ENCODE measurements at regions not wholly inside any gene's neighbourhood (a gene's known extent, or its start where the extent isn't known, plus 50 kb on each side); places are given as distances from the start of the nearest gene placed in this dataset.

GRCh38 chr1:173117761-173118160 lies 67.0 kb upstream of the TNFSF18 start (continued):
- TF ChIP-seq, protein P1, sequence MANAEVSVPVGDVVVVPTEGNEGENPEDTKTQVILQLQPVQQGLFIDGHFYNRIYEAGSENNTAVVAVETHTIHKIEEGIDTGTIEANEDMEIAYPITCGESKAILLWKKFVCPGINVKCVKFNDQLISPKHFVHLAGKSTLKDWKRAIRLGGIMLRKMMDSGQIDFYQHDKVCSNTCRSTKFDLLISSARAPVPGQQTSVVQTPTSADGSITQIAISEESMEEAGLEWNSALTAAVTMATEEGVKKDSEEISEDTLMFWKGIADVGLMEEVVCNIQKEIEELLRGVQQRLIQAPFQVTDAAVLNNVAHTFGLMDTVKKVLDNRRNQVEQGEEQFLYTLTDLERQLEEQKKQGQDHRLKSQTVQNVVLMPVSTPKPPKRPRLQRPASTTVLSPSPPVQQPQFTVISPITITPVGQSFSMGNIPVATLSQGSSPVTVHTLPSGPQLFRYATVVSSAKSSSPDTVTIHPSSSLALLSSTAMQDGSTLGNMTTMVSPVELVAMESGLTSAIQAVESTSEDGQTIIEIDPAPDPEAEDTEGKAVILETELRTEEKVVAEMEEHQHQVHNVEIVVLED (CRISPR knock-in tag; IDR thresholded peaks at IDR 0.05), result no peak
- TF ChIP-seq BRD9 (IDR thresholded peaks at IDR 0.05; ENCODE audit: low read depth, partially characterized antibody), result no peak

GRCh38 chr1:173117108-173117633 lies 66.4 kb upstream of the TNFSF18 start:
- intact Hi-C loops (cut with micrococcal nuclease) (no loop called here), in situ Hi-C loops (cut with MboI) (no loop called here)
- H3K27ac ChIP-seq (ENCODE audit: extremely low read depth, low read depth, low read length), result no peak overlapping the region
- no peak overlapping the region for H3K9ac ChIP-seq (ENCODE audit: insufficient read depth in 1 of 2, low read depth in 2 of 2, low read length in 2 of 2)
- no peaks in the 10 kb centered on the region for H3K79me2 ChIP-seq (ENCODE audit: control insufficient read depth, insufficient read depth, low read length)
- no peak overlapping the region for H2AFZ ChIP-seq (ENCODE audit: low read depth, low read length)
- POLR2A ChIA-PET, result interaction anchor here (0.7 kb wide), 1 partner anchor 97 kb away, joined by 3 read pairs; no protein-coding TSS in a partner anchor
- H3K4me2 ChIP-seq (ENCODE audit: insufficient read depth, low read length), result no peak overlapping the region
- H3K4me1 ChIP-seq (replicated peaks in 1 of 2; ENCODE audit: control insufficient read depth in 2 of 2, insufficient read depth in 2 of 2, low read length in 2 of 2), result no peaks in the 10 kb centered on the region
- no peak for ATAC-seq
- H3K9me1 ChIP-seq (ENCODE audit: control insufficient read depth, insufficient read depth, low read length), result no peaks in the 10 kb centered on the region
- no peaks in the 10 kb centered on the region for H3K9me3 ChIP-seq (replicated peaks; ENCODE audit: control insufficient read depth, insufficient read depth, low read depth, low read length)
- 0% methylated on average over 1 of the region's 1 CpG for WGBS (ENCODE audit: insufficient coverage, low coverage, missing lambda C conversion rate)
- H3K27me3 ChIP-seq (ENCODE audit: control insufficient read depth in 2 of 2, insufficient read depth in 2 of 2, low read length in 2 of 2), result no peaks in the 10 kb centered on the region
- no peak for FAIRE-seq
- BruUV-seq (replicated peaks), result no TSS peak
- H3K4me3 ChIP-seq, result no peak overlapping the region
- DNase-seq (ENCODE audit: extremely low read depth in 1 of 4, low spot score in 3 of 4), result no peak
- H4K20me1 ChIP-seq (replicated peaks; ENCODE audit: control insufficient read depth, insufficient read depth, low read length), result no peaks in the 10 kb centered on the region
- H3K36me3 ChIP-seq (ENCODE audit: control insufficient read depth, insufficient read depth, low read length), result no peaks in the 10 kb centered on the region
- CTCF ChIA-PET (ENCODE audit: low intra/inter-chr PET ratio), result no interaction called here
- no peak for TF ChIP-seq SP2 (IDR thresholded peaks at IDR 0.05; ENCODE audit: extremely low read depth, low read depth, low read length, poor library complexity, severe bottlenecking)
- TF ChIP-seq EWSR1 (IDR thresholded peaks at IDR 0.05; ENCODE audit: borderline replicate concordance, low read depth, partially characterized antibody), result no peak
- TF ChIP-seq XRCC3 (IDR thresholded peaks at IDR 0.05), result no peak
- no peak for TF ChIP-seq CUX1 (CRISPR knock-in tag; IDR thresholded peaks at IDR 0.05)
- TF ChIP-seq NFIX (CRISPR knock-in tag; IDR thresholded peaks at IDR 0.05; ENCODE audit: low read depth), result no peak
- TF ChIP-seq YBX1 (IDR thresholded peaks at IDR 0.05), result no peak
- TF ChIP-seq ZNF124 (CRISPR knock-in tag; IDR thresholded peaks at IDR 0.05), result no peak
- TF ChIP-seq, protein P2, sequence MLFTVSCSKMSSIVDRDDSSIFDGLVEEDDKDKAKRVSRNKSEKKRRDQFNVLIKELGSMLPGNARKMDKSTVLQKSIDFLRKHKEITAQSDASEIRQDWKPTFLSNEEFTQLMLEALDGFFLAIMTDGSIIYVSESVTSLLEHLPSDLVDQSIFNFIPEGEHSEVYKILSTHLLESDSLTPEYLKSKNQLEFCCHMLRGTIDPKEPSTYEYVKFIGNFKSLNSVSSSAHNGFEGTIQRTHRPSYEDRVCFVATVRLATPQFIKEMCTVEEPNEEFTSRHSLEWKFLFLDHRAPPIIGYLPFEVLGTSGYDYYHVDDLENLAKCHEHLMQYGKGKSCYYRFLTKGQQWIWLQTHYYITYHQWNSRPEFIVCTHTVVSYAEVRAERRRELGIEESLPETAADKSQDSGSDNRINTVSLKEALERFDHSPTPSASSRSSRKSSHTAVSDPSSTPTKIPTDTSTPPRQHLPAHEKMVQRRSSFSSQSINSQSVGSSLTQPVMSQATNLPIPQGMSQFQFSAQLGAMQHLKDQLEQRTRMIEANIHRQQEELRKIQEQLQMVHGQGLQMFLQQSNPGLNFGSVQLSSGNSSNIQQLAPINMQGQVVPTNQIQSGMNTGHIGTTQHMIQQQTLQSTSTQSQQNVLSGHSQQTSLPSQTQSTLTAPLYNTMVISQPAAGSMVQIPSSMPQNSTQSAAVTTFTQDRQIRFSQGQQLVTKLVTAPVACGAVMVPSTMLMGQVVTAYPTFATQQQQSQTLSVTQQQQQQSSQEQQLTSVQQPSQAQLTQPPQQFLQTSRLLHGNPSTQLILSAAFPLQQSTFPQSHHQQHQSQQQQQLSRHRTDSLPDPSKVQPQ (CRISPR knock-in tag; IDR thresholded peaks at IDR 0.05; ENCODE audit: borderline replicate concordance), result no peak
- no peak for TF ChIP-seq KDM2B (CRISPR knock-in tag; IDR thresholded peaks at IDR 0.05)
- TF ChIP-seq TCF7 (IDR thresholded peaks at IDR 0.05; ENCODE audit: borderline replicate concordance), result no peak

All from K562 (cell line).